Epithelial cell of proximal tubule (primary cell): ENCODE measurements at regions not wholly inside any gene's neighbourhood (a gene's known extent, or its start where the extent isn't known, plus 50 kb on each side); places are given as distances from the start of the nearest gene placed in this dataset.

Source experiments
- DNase-seq: peaks from one replicate; pipeline ENCODE4 v3.0.0-alpha.2; 2011; ENCODE audit warnings: low read depth
- H3K4me3 ChIP-seq: 2 replicates; pipeline ENCODE4 v1.5.1; 2011; ENCODE audit warnings: low read depth, mild to moderate bottlenecking, low read length
- TF ChIP-seq, protein P1 (sequence below): conservative IDR thresholded peaks from 2 replicates; pipeline ENCODE4 v1.5.1; 2012; ENCODE audit warnings: low read depth, mild to moderate bottlenecking, low read length

GRCh38 chr16:85971902-85972638 lies 73.1 kb downstream of the IRF8 start:
- no peak overlapping the region for H3K4me3 ChIP-seq
- TF ChIP-seq, protein P1, sequence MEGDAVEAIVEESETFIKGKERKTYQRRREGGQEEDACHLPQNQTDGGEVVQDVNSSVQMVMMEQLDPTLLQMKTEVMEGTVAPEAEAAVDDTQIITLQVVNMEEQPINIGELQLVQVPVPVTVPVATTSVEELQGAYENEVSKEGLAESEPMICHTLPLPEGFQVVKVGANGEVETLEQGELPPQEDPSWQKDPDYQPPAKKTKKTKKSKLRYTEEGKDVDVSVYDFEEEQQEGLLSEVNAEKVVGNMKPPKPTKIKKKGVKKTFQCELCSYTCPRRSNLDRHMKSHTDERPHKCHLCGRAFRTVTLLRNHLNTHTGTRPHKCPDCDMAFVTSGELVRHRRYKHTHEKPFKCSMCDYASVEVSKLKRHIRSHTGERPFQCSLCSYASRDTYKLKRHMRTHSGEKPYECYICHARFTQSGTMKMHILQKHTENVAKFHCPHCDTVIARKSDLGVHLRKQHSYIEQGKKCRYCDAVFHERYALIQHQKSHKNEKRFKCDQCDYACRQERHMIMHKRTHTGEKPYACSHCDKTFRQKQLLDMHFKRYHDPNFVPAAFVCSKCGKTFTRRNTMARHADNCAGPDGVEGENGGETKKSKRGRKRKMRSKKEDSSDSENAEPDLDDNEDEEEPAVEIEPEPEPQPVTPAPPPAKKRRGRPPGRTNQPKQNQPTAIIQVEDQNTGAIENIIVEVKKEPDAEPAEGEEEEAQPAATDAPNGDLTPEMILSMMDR: no peak
- no peak for DNase-seq

- no peak for DNase-seq
- H3K4me3 ChIP-seq: no peak overlapping the region
- TF ChIP-seq, protein P1: no peak
Measured at GRCh38 chr16:85974428-85975375, 75.7 kb downstream of the IRF8 start.

- H3K4me3 ChIP-seq: no peak overlapping the region
- TF ChIP-seq, protein P1: no peak
- DNase-seq: no peak
Measured at GRCh38 chr16:85975451-85975981, 76.6 kb downstream of the IRF8 start.

GRCh38 chr16:85978291-85978775 lies 79.4 kb downstream of the IRF8 start:
- DNase-seq: no peak
- TF ChIP-seq, protein P1: no peak
- no peak overlapping the region for H3K4me3 ChIP-seq

- H3K4me3 ChIP-seq: no peak overlapping the region
- DNase-seq: no peak
- TF ChIP-seq, protein P1: no peak
Measured at GRCh38 chr16:85978976-85979375, 80.0 kb downstream of the IRF8 start.

DNA sequence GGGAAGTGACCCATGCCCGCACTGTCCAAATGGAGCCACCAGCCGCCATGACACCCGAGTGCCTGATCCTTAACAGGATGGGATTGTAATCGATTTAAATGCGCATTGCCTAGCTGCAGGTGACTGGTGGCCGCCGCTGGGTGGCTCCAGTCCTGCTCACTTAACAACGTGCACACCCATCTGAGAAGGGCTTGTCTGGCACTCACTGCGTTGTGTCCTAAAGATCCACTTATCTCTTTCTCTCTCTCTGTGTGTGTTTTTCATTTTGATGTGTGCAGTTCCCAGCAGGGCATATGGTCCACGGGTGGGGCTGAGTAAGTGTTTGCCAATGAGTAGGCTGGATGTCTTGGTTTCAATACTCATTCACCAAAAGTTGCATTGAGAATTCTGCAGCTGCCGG lies 80.6 kb downstream of the IRF8 start:
- TF ChIP-seq, protein P1: no peak
- DNase-seq: no peak
- H3K4me3 ChIP-seq: no peak overlapping the region
